COLO668 (cell line): ENCODE measurements at regions not wholly inside any gene's neighbourhood (a gene's known extent, or its start where the extent isn't known, plus 50 kb on each side); places are given as distances from the start of the nearest gene placed in this dataset.
"Not testable (repeated sequence)": the region's sequence is repeated elsewhere in the genome, so short reads cannot be mapped to it uniquely, and the experiment has no call there.

Experiments used
- DNase-seq: peaks from one replicate; lab custom pipeline; 2025; ENCODE audit not compliant: unreplicated experiment; lab: John Stamatoyannopoulos, UW

- peak; percentile 87 for DNase-seq
Observed at GRCh38 chr16:85220125-85220839, 108.0 kb upstream of the CIBAR2 start.

GRCh38 chr16:85220964-85221731 is 108.9 kb upstream of the CIBAR2 start:
- DNase-seq, result peak; percentile 39

DNA sequence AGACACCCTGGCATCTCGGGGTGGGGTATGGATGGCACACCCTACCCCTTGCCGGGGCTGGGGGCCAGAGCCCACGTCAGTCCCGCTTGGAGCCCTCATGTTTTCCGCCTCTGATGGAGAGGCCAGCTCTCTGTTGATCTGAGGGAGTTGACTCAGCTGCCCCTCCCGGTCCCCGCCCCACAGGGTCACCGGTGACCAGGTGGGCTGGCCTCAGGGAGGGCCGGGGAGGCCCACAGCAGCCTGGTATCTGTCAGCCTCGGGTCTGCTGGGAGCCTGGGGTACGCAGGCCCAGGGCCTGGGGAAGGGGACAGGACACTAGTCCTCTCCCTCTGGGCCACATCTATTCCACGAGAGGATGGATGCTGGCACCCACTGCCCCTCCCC is 109.5 kb upstream of the CIBAR2 start:
- peak; percentile 45 for DNase-seq

DNA sequence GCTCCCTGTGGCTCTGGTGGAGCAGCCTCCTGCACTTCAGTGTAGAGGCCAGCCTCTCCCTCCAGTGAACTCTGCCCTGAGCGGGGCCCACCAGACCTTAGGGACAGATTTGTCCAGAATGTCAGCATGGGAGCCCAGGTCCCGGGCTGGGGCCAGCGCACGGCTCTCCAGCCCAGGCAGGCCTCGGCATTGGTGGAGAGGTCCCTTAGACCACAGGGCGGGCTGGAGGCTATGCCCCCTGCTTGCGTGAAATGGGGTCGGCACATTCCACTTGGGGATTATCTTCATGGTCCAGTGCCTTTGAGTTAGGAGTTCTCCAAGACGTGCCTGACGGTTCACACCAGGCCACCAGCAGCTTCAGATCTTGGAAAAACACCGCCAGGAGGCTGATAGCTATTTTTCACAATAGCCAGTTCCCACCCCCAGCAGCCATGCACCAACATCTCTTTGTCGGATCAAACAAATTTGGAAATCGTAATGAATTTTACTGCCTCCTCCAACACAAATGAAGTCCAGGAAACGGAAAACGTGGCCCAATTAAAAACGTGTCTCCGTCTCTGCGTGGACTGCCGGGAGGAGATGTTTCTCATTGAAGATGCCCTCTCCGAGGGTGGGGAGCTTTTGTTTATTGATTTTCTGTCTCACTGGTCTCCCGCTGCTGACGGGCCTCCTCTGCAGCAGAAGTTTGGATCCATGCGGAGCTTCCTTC is 110.0 kb upstream of the CIBAR2 start:
- DNase-seq, result peak; percentile 38

DNA sequence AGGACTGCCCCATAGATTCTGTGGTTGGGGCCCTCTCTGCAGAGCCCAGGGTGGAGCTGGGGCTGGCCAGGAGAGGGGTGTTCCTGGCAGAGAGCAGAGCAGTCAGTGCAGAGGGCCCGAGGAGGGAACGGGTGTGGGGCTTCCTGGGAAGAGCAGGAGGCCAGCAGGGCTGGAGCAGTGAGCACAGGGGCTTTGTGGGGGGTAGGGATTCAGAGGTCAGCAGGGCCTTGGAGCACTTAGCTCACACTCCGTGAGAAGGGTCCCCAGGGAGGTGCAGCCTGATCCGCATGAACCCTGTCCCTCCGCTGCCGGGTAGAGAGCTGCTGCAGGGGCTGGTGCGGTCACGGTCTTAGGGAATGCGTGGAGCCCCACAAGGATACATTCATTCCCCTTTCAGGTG is 113.0 kb upstream of the CIBAR2 start:
- no peak for DNase-seq

DNA sequence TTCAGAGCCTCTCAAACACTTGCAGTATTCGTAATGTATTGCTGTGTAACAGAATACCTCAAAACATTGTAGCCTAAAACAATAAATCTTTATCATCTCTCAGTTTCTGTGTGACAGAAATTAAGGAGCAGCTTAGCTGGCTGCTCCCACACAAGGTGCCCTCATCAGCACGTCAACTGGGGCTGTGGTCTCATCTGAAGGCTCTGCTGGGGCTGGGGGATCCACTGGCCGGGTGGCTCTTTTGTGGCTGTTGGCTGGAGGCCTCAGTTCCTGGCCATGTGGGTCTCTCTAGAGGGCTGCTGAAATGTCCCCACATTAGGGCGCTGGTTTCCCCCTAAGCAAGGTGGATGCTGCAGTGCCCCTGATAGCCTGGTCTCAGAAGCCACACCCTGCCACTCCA is 113.4 kb upstream of the CIBAR2 start:
- no peak for DNase-seq

DNA sequence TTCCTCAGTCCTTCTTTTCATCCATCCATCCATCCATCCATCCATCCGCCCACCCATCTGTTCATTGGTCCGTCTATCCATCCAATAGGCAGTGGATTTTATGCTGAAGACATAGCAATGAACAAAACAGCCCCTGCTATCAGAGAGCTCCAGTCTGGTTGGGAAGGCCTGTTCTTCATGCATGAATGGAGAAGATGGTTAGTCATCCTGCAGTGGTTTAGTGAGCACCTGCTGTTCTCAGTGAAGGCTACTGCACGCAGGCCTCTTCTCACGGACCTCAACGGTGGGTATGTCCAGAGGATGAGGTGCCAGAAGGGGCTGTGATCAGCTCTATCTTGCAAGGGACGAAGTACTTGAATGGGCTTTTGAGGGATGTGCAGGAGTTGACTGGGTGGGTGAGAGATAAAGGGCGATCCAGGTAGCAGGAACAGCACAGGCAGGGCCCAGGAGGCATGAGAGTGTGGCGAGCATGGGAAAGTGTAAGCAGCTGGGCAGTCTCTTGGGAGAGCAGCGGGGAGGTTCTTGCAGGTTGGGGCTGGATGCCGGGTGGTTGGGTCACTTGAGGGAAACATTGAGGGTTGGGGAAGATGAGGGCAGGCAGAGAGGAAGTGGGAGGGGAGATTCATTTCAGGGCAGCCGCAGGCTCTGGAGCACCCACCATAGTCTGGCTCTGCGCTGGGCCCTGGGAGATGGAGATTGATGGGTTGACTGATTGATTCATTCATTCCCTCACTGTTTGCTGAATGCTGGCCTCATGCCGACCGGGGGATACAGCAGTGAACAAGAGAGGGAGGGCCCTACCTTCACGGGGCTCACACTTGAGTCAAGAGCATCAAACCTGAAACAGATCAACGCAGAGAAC is 115.0 kb upstream of the CIBAR2 start:
- DNase-seq, result peak; percentile 42

- DNase-seq, result peak; percentile 45
Observed at GRCh38 chr16:85227946-85228862, 115.9 kb upstream of the CIBAR2 start.

DNA sequence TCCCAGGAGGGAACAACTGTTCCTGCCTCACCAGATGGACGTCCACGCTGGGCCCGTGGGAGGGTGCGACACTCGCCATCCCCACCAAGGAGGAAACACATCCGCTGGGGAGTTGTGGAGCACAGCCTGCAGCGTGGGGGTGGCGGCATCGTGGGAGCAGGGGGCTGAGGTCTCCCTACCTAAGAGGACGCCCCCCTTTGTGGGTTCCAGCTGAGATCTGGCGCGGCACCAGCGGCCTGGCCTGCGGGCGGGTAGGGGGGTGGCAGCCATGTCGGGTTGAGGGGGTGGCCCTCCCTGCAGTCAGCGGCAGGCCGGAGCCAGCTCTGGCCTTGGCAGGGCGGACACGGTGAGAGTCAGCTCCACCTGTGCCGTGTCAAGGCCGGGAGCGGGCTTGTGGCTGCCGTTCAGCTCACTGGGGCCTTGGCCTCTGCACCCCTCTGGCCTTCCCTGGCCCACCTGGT is 116.7 kb upstream of the CIBAR2 start:
- no peak for DNase-seq

DNA sequence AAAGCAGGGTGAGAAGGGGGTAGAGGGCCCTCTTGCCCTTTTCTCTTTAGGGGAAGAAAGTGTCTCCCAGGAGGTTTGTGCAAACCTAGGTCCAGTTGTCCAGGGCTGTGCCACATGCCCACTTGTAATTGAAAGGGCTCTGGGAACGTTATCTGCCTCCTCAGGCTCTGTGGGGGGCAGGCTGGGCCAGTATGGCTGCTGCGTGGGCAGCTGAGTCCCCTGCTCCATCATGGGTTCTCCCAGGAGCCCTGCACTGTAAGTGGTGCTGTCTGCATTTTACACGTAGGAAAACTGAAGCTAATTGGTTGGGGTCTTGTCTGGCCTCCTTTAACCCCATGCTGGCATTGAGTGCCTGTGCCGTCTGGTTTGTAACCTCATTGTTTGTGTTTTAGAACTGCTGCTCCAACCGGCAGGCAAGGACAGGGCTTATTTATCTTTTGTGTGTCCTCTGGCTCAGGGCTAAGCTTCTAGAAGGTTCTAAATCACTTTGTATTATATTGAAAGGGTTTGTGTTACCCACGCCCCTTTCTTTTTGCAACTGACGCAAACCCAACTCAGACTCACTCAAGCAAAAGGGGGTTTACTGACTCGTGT is 117.7 kb upstream of the CIBAR2 start:
- DNase-seq, result no peak

DNA sequence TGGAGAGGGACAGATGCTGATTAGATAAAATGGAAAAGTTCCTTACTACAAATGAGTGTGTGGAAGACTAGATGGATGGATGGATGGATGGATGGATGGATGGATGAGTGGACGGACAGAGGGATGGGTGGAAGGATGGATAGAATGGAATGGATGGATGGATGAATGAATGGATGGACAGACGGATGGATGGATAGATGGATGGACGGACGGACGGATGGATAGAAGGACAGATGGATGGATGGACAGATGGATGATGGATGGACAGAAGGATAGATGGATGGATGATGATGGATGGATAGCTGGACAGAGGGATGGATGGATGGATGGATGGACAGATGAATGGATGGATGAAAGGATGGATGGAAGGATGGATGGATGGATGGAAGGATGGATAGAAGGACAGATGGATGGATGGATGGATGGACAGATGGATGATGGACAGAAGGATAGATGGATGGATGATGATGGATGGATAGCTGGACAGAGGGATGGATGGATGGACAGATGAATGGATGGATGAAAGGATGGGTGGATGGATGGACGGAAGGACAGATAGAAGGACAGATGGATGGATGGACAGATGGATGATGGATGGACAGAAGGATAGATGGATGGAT is 118.6 kb upstream of the CIBAR2 start:
- not testable (repeated sequence) for DNase-seq

GRCh38 chr16:85231959-85232358 is 119.7 kb upstream of the CIBAR2 start:
- no peak for DNase-seq

- DNase-seq, result no peak
Observed at GRCh38 chr16:85232369-85233142, 120.3 kb upstream of the CIBAR2 start.

- no peak for DNase-seq
Observed at GRCh38 chr16:85233516-85233915, 121.2 kb upstream of the CIBAR2 start.

DNA sequence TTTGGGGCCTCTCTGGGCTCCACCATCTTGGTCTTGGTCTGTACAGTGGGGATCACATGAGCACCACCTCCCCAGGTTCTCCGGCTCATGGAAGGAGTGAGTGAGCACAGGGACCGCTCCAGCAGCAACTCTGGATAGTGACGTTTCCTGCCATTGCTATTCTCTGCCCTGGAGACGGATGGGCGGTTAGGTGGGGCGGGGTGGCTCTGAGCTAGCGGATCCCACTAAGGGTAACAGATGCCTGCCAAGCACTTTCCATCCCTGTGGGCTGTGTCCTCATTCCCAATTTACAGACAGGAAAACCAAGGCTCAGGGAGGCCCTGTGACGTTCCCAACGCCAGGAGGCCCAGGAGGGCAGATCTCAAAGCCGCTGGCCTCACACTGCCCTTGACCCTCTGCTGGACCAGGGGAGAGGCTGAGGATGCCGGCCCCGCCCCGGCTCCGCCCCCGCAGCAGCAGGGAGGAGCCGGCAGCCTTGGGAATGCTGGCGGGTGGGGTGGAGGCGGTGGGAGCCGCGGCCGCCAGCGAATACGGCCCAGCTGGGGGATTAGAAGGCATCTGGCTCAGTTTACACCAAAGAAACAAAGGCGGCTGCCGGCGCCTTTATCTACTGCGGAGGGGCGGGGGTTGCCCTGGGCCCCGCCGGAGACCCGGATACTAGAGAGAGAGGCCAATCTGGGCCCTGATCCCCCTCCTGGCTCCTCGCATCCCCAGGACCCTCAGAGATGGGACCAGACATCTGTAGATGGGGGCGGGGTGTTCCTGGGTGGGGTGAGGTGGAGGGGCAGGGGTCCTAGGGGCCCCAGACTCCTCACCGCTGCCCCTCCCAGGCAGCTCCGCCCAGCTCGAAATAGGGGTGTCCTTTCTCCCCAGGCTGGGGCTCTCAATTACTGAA is 122.3 kb upstream of the CIBAR2 start:
- no peak for DNase-seq

DNA sequence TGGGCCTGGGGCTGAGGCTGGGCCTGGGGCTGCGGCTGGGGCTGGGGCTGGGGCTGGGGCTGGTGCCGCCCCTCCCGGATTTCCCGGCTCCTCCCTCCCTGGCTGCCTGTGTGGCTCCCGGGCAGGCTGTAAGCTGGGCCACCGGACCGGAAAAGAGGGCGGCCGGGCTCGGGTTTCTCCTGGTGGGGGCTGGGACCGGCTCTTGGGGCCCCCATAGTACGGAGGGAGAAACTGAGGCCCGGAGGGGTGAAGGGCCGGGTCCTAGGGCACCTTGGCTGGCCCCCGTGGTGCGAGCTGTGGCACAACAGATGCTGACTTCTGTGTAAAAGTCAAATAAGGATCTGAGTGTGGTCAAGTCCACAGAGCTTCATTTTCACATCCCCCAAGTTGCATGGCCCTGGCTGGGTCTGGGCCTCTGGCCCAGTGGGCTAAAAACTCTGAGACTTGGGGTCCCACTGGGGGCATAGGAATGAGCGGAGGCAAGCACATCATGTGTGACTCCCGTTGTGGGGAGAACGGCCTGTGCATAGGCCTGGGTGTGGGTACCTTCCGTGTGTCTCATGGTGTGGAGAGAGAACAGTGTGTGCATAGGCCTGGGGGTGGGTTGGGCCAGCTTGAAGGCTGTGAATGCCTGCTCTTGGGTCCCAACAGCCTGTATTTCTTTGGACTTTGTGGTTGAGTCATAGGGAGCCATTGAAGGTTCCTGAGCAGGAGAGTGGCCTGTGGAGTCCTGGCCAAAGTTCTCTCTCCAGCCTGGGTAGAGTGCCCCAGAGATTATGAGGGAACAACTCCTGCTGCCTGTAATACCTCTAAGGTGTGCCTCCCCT is 123.9 kb upstream of the CIBAR2 start:
- no peak for DNase-seq

DNA sequence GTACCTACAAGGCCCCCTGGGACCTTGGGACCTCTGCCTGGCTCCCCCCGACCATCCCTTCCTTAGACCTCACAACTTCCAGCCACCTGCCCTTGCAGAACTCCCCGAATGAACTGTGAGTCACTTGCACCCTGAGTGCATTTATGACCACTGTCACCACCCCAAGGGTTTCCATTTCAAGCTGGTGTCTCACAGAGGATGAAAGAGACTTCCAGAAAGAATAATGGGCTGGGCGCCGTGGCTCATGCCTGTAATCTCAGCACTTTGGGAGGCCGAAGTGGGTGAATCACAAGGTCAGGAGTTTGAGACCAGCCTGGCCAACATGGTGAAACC is 124.5 kb upstream of the CIBAR2 start:
- DNase-seq, result no peak
